ENCODE measurements at regions not wholly inside any gene's neighbourhood (a gene's known extent, or its start where the extent isn't known, plus 50 kb on each side); places are given as distances from the start of the nearest gene placed in this dataset.
"Not testable (repeated sequence)": the region's sequence is repeated elsewhere in the genome, so short reads cannot be mapped to it uniquely, and the experiment has no call there.

- WGBS, 4 donors: 82 to 84% (median 84%) methylated on average over 18 of the region's 18 CpGs
These were observed 663.4 kb upstream of the DEFB115 start for GRCh38 chr20:30594112-30594511.

GRCh38 chr20:30595698-30596097 is 661.8 kb upstream of the DEFB115 start:
- intact Hi-C loops (cut with DNase I): no loop called here
- DNase-seq (no peak), ATAC-seq (no peak)
- H3K36me3 ChIP-seq: no peaks in the 10 kb centered on the region
- no peak for TF ChIP-seq POLR2A (IDR thresholded peaks at IDR 0.05)
- no peak for TF ChIP-seq CTCF (IDR thresholded peaks at IDR 0.05)
- no peak overlapping the region for H3K4me3 ChIP-seq
- no peaks in the 10 kb centered on the region for H3K27me3 ChIP-seq
- H3K4me1 ChIP-seq: no peaks in the 10 kb centered on the region
- H3K27ac ChIP-seq: no peak overlapping the region
- 81 to 87% (median 82%) methylated on average over 3 of the region's 3 CpGs for WGBS, 4 donors
- peaks cover 0 to 11% (median 0%) of the 10 kb centered on the region in 12 donors for H3K9me3 ChIP-seq

More at GRCh38 chr20:30594112-30594511, 663.4 kb upstream of the DEFB115 start:
- H3K27me3 ChIP-seq: no peaks in the 10 kb centered on the region
- ATAC-seq (no peak), DNase-seq (no peak)
- no peak for TF ChIP-seq POLR2A (IDR thresholded peaks at IDR 0.05)
- no peak for TF ChIP-seq CTCF (IDR thresholded peaks at IDR 0.05)
- H3K27ac ChIP-seq: no peak overlapping the region
- H3K4me3 ChIP-seq: no peak overlapping the region
- H3K36me3 ChIP-seq: no peaks in the 10 kb centered on the region
- H3K9me3 ChIP-seq: peaks cover 0 to 11% (median 0%) of the 10 kb centered on the region in 12 donors
- no peaks in the 10 kb centered on the region for H3K4me1 ChIP-seq
- intact Hi-C loops (cut with DNase I): no loop called here

- H3K9me3 ChIP-seq; H3K4me3 ChIP-seq; H3K27me3 ChIP-seq; H3K4me1 ChIP-seq; H3K36me3 ChIP-seq; ATAC-seq; DNase-seq; H3K27ac ChIP-seq; intact Hi-C loops (cut with DNase I): not testable (repeated sequence)
- 30 to 53% (median 44%) methylated on average over 2 of the region's 2 CpGs for WGBS, 4 donors
These were observed 660.0 kb upstream of the DEFB115 start for GRCh38 chr20:30597429-30597828.

- TF ChIP-seq CTCF (IDR thresholded peaks at IDR 0.05): no peak
- TF ChIP-seq POLR2A (IDR thresholded peaks at IDR 0.05): no peak
- Histone ChIP-seq H3K36me3 (no peaks in the 10 kb centered on the region), H3K27ac (no peak overlapping the region), H3K4me3 (no peak overlapping the region), H3K9me3 (peaks cover 0 to 3% (median 0%) of the 10 kb centered on the region in 12 donors), H3K4me1 (no peaks in the 10 kb centered on the region), H3K27me3 (no peaks in the 10 kb centered on the region)
- intact Hi-C loops (cut with DNase I): no loop called here
- WGBS, 4 donors: 74 to 100% (median 78%) methylated on average over 1 to 5 of the region's 5 CpGs
- DNase-seq (no peak), ATAC-seq (no peak)
These were observed 658.8 kb upstream of the DEFB115 start for GRCh38 chr20:30598460-30599230.

GRCh38 chr20:30599990-30600389 is 657.5 kb upstream of the DEFB115 start:
- Histone ChIP-seq H3K27ac (no peak overlapping the region), H3K4me3 (no peak overlapping the region), H3K4me1 (no peaks in the 10 kb centered on the region), H3K27me3 (no peaks in the 10 kb centered on the region), H3K36me3 (no peaks in the 10 kb centered on the region), H3K9me3 (peaks cover 0 to 2% (median 0%) of the 10 kb centered on the region in 12 donors)
- TF ChIP-seq POLR2A (IDR thresholded peaks at IDR 0.05): no peak
- TF ChIP-seq CTCF (IDR thresholded peaks at IDR 0.05): no peak
- intact Hi-C loops (cut with DNase I): no loop called here
- DNase-seq (no peak), ATAC-seq (no peak)
- WGBS, 4 donors: 29 to 77% (median 69%) methylated on average over 1 to 2 of the region's 2 CpGs

All from heart left ventricle (tissue), 16 donors.